ENCODE measurements at regions not wholly inside any gene's neighbourhood (a gene's known extent, or its start where the extent isn't known, plus 50 kb on each side); places are given as distances from the start of the nearest gene placed in this dataset.

DNA sequence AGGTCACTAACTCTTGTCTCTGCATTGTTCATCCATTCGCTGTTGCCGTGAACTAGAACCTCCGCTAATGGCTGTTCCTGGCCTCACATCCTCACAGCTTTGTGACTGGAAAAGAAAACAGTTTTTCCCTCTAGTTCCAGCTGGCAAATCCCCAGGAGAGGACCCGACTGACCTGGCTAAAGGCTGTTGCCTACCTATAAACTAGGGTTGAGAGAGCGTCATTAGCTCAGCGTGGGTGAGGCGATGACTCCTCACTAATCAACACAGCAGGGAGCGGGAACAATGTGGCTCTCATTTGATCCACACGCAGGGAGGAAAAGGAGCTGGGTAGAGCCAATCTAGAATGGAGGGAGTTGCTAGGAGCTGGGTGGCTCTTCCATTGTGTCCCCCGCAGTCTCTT, 282.1 kb upstream of the IRX5 start:
- TF ChIP-seq, protein P1, sequence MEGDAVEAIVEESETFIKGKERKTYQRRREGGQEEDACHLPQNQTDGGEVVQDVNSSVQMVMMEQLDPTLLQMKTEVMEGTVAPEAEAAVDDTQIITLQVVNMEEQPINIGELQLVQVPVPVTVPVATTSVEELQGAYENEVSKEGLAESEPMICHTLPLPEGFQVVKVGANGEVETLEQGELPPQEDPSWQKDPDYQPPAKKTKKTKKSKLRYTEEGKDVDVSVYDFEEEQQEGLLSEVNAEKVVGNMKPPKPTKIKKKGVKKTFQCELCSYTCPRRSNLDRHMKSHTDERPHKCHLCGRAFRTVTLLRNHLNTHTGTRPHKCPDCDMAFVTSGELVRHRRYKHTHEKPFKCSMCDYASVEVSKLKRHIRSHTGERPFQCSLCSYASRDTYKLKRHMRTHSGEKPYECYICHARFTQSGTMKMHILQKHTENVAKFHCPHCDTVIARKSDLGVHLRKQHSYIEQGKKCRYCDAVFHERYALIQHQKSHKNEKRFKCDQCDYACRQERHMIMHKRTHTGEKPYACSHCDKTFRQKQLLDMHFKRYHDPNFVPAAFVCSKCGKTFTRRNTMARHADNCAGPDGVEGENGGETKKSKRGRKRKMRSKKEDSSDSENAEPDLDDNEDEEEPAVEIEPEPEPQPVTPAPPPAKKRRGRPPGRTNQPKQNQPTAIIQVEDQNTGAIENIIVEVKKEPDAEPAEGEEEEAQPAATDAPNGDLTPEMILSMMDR (IDR thresholded peaks at IDR 0.05; ENCODE audit: low read depth, low read length) = no peak
- Histone ChIP-seq H3K9me3 (ENCODE audit: severe bottlenecking) (no peaks in the 10 kb centered on the region), H3K27me3 (ENCODE audit: insufficient read depth, low read depth, severe bottlenecking) (no peaks in the 10 kb centered on the region), H3K27ac (no peak overlapping the region), H3K4me3 (ENCODE audit: low read depth, low read length) (no peak overlapping the region), H3K36me3 (no peaks in the 10 kb centered on the region)
- DNase-seq = no peak

DNA sequence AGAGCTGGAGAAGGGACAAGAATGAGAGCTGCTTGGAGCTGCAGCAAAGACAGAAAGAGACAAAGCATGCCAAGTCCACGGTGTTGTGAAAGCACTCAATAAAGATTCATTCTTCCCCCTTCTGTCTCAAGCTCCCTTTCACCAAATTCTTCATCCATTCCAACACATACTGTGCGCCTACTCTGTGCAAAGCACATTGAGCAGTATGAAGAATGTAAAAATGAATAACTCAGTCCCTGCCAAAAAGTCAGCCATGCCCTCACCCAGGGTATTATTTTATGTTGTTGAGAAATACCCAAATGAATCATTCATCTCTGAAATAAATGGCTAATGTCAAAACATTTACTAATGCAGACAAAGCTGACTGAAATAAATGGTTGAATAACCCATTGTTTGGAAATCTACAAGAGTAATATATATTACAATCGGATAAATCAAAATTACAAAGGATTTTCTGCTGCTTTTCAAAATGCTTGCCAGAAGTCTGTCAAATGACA, 282.9 kb upstream of the IRX5 start:
- no peak overlapping the region for H3K27ac ChIP-seq
- H3K9me3 ChIP-seq (ENCODE audit: severe bottlenecking) = no peaks in the 10 kb centered on the region
- TF ChIP-seq, protein P1 (IDR thresholded peaks at IDR 0.05; ENCODE audit: low read depth, low read length) = no peak
- DNase-seq = no peak
- H3K36me3 ChIP-seq = no peaks in the 10 kb centered on the region
- no peaks in the 10 kb centered on the region for H3K27me3 ChIP-seq (ENCODE audit: insufficient read depth, low read depth, severe bottlenecking)
- H3K4me3 ChIP-seq (ENCODE audit: low read depth, low read length) = no peak overlapping the region

DNA sequence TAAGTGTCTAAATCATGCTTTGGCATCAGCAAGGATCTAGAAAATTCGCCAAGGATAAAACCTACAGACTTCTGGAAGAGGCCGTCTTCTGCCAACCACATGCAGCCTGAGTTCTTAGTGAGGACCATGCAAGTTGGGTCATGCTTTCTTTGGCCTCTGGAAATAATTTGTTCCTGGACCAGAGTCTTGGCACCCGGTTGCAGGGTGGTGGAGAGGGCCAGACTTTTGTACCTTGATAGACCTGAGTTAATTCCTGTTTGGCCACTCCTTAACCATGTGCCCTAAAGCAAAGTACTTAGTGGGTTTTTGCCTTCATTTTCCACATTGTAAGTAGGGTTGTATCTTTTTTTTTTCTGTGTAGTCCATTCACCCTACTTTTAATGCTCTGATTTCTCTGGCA, 283.4 kb upstream of the IRX5 start:
- H3K27ac ChIP-seq = no peak overlapping the region
- no peaks in the 10 kb centered on the region for H3K9me3 ChIP-seq (ENCODE audit: severe bottlenecking)
- no peaks in the 10 kb centered on the region for H3K36me3 ChIP-seq
- H3K4me3 ChIP-seq (ENCODE audit: low read depth, low read length) = no peak overlapping the region
- no peak for DNase-seq
- no peaks in the 10 kb centered on the region for H3K27me3 ChIP-seq (ENCODE audit: insufficient read depth, low read depth, severe bottlenecking)
- TF ChIP-seq, protein P1 (IDR thresholded peaks at IDR 0.05; ENCODE audit: low read depth, low read length) = no peak

DNA sequence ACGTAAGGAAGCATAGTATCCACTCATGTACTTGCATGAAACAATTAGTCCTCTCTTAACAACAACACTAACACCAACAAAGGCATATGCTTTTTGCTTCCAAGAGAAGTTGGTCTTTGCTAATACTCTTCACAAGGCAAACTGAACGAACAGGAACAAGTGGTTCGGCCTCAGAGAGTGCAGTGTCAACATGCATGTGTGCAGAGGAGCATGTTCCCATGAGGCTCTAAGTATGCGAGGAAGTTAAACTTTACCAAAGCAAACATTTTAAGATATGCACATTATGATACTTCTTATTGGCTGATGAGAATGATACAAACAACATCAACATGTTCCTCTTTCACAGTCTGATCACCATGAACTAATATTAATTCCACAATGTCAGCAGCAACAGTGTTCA, 285.3 kb upstream of the IRX5 start:
- TF ChIP-seq, protein P1 (IDR thresholded peaks at IDR 0.05; ENCODE audit: low read depth, low read length) = no peak
- Histone ChIP-seq H3K27me3 (ENCODE audit: insufficient read depth, low read depth, severe bottlenecking) (no peaks in the 10 kb centered on the region), H3K36me3 (no peaks in the 10 kb centered on the region), H3K4me3 (ENCODE audit: low read depth, low read length) (no peak overlapping the region), H3K27ac (no peak overlapping the region), H3K9me3 (ENCODE audit: severe bottlenecking) (no peaks in the 10 kb centered on the region)
- no peak for DNase-seq

DNA sequence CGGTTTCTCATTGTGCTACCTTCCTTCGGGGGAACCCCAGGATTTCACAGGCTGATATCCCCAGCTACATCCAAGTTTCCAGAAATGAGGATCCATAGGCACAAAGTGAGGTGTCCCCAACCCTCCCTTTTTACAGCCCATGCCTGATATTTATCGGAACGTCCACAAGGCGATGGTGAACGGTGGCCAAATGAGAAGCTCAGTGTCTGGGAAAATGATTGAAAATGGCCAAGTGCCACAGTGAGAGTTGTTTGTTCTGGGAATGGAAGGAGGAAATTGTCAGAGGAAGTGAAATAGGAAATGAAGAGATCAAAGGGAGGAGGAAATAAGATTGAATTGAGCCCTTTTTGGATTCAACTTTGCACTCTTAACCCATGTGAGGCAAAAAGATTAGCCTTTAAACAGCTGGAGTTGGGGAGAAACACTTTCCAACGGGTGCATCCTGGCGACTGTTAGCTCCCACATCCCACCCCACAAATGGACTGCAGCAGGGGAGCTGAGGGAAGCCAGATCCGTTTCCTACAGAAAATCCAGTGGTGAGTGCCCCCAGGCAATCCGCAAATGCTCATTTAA, 294.4 kb upstream of the IRX5 start:
- Histone ChIP-seq H3K27ac (no peak overlapping the region), H3K27me3 (ENCODE audit: insufficient read depth, low read depth, severe bottlenecking) (no peaks in the 10 kb centered on the region), H3K9me3 (ENCODE audit: severe bottlenecking) (no peaks in the 10 kb centered on the region), H3K4me3 (ENCODE audit: low read depth, low read length) (no peak overlapping the region), H3K36me3 (no peaks in the 10 kb centered on the region)
- TF ChIP-seq, protein P1 (IDR thresholded peaks at IDR 0.05; ENCODE audit: low read depth, low read length) = no peak
- DNase-seq = no peak

DNA sequence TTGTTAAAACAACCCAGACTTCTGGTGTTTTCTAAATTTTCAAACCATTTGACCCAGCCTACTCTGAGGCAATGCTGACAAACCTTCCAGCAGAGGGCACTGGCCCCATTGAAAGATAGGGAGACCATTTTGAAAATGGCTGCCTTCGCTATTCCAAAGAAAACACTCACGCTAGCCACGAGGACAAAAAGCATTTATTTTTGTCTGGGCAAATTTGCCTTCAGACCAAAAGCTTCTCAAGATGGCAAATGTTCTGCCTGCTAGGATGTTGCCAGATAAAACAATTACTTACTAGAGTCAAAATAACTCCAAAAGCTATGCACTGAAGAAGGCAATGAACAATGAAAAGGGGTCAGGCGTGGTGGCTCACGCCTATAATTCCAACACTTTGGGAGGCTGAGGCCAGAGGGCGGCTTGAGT, 296.7 kb upstream of the IRX5 start:
- Histone ChIP-seq H3K36me3 (no peaks in the 10 kb centered on the region), H3K9me3 (ENCODE audit: severe bottlenecking) (no peaks in the 10 kb centered on the region), H3K27ac (no peak overlapping the region), H3K27me3 (ENCODE audit: insufficient read depth, low read depth, severe bottlenecking) (no peaks in the 10 kb centered on the region), H3K4me3 (ENCODE audit: low read depth, low read length) (no peak overlapping the region)
- DNase-seq = peak; percentile 47
- TF ChIP-seq, protein P1 (IDR thresholded peaks at IDR 0.05; ENCODE audit: low read depth, low read length) = peak; percentile 60
